ENCODE measurements at regions not wholly inside any gene's neighbourhood (a gene's known extent, or its start where the extent isn't known, plus 50 kb on each side); places are given as distances from the start of the nearest gene placed in this dataset.

DNA sequence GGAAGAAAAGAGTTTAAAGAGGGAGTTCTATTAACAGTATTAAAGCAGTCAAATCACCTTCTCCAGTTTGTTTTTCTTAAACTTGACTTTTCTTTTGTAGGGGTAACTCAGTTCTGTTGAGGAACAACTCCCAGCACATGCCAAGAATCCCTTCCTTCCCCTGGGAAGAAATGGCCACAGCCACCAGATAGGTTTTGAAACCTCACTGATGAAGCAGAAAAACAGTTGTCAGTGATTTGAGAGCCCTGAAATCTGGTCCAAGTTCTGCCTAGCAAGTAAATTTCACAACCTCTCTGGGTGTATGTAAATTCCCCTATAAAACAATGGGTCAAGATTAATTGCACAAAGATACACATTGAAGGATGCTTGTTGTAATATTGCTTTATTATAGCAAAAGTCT lies 167.1 kb downstream of the DHX15 start (continued):
- TF ChIP-seq, protein P1, sequence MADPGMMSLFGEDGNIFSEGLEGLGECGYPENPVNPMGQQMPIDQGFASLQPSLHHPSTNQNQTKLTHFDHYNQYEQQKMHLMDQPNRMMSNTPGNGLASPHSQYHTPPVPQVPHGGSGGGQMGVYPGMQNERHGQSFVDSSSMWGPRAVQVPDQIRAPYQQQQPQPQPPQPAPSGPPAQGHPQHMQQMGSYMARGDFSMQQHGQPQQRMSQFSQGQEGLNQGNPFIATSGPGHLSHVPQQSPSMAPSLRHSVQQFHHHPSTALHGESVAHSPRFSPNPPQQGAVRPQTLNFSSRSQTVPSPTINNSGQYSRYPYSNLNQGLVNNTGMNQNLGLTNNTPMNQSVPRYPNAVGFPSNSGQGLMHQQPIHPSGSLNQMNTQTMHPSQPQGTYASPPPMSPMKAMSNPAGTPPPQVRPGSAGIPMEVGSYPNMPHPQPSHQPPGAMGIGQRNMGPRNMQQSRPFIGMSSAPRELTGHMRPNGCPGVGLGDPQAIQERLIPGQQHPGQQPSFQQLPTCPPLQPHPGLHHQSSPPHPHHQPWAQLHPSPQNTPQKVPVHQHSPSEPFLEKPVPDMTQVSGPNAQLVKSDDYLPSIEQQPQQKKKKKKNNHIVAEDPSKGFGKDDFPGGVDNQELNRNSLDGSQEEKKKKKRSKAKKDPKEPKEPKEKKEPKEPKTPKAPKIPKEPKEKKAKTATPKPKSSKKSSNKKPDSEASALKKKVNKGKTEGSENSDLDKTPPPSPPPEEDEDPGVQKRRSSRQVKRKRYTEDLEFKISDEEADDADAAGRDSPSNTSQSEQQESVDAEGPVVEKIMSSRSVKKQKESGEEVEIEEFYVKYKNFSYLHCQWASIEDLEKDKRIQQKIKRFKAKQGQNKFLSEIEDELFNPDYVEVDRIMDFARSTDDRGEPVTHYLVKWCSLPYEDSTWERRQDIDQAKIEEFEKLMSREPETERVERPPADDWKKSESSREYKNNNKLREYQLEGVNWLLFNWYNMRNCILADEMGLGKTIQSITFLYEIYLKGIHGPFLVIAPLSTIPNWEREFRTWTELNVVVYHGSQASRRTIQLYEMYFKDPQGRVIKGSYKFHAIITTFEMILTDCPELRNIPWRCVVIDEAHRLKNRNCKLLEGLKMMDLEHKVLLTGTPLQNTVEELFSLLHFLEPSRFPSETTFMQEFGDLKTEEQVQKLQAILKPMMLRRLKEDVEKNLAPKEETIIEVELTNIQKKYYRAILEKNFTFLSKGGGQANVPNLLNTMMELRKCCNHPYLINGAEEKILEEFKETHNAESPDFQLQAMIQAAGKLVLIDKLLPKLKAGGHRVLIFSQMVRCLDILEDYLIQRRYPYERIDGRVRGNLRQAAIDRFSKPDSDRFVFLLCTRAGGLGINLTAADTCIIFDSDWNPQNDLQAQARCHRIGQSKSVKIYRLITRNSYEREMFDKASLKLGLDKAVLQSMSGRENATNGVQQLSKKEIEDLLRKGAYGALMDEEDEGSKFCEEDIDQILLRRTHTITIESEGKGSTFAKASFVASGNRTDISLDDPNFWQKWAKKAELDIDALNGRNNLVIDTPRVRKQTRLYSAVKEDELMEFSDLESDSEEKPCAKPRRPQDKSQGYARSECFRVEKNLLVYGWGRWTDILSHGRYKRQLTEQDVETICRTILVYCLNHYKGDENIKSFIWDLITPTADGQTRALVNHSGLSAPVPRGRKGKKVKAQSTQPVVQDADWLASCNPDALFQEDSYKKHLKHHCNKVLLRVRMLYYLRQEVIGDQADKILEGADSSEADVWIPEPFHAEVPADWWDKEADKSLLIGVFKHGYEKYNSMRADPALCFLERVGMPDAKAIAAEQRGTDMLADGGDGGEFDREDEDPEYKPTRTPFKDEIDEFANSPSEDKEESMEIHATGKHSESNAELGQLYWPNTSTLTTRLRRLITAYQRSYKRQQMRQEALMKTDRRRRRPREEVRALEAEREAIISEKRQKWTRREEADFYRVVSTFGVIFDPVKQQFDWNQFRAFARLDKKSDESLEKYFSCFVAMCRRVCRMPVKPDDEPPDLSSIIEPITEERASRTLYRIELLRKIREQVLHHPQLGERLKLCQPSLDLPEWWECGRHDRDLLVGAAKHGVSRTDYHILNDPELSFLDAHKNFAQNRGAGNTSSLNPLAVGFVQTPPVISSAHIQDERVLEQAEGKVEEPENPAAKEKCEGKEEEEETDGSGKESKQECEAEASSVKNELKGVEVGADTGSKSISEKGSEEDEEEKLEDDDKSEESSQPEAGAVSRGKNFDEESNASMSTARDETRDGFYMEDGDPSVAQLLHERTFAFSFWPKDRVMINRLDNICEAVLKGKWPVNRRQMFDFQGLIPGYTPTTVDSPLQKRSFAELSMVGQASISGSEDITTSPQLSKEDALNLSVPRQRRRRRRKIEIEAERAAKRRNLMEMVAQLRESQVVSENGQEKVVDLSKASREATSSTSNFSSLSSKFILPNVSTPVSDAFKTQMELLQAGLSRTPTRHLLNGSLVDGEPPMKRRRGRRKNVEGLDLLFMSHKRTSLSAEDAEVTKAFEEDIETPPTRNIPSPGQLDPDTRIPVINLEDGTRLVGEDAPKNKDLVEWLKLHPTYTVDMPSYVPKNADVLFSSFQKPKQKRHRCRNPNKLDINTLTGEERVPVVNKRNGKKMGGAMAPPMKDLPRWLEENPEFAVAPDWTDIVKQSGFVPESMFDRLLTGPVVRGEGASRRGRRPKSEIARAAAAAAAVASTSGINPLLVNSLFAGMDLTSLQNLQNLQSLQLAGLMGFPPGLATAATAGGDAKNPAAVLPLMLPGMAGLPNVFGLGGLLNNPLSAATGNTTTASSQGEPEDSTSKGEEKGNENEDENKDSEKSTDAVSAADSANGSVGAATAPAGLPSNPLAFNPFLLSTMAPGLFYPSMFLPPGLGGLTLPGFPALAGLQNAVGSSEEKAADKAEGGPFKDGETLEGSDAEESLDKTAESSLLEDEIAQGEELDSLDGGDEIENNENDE (IDR thresholded peaks at IDR 0.05; ENCODE audit: insufficient replicate concordance, low read length), result no peak
- TF ChIP-seq CHD1 (IDR thresholded peaks at IDR 0.05; ENCODE audit: low read depth, low read length), result no peak
